ENCODE measurements at regions not wholly inside any gene's neighbourhood (a gene's known extent, or its start where the extent isn't known, plus 50 kb on each side); places are given as distances from the start of the nearest gene placed in this dataset.
"Not testable (repeated sequence)": the region's sequence is repeated elsewhere in the genome, so short reads cannot be mapped to it uniquely, and the experiment has no call there.

DNA sequence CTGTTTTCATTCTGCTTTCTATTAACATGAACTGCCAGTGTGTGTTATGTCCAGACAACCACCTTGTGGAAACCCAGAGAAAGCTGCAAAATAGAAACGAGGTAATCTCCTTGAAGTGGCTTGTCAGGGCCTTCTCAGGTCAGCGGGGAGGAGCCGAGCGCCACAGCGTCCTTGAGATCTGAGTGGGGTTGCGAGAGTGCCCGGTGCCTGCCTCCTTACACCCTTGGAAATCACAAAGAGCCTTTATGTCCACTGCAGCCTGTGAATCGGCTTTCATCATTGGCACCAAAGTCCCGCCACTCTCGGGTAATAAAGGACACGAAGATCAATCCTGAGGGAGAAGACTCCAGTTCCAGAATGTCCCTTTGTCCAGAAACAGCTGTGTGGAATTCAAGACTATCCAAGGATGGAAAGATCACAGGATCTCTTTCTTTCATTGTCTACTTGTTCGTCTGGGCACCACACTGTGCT, 135.2 kb downstream of the HRH4 start:
- Histone ChIP-seq H3K27me3 (ENCODE audit: insufficient read depth, low read length) (no peaks in the 10 kb centered on the region), H3K4me3 (ENCODE audit: low read length) (no peak overlapping the region), H3K36me3 (ENCODE audit: insufficient read depth, low read length) (no peaks in the 10 kb centered on the region), H3K4me1 (ENCODE audit: insufficient read depth, low read length) (no peaks in the 10 kb centered on the region), H3K9me3 (ENCODE audit: insufficient read depth, low read depth, low read length) (no peaks in the 10 kb centered on the region), H3K27ac (ENCODE audit: low read depth, low read length) (no peak overlapping the region), H3K9ac (ENCODE audit: low read depth, low read length) (no peak overlapping the region)
- WGBS: 89% methylated on average over 12 of the region's 12 CpGs

DNA sequence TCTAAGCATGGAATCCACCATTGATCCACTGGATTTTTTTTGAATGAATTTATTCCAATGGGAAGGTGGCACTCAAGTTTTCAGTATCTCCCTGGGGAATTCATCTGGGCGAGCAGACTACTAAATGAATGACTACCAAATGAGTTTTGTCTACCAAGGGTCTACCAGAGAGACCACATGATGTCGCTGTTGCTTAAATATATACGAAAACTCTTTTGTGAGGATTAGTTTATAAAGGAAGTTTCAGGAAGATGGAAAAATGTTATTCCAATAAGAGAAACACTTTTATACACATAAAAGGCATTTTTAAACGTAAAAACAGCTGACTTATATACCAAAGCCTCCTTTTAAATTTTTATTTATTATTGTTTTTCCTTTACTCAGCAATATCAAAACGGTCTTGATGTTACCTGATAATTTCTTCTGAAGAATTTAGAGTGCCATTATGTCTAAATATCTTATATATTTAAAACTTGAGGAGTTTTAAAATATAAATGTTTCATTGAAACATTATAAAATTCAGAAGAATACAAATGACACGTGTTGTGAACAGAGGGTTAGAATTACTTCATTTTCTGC, 139.7 kb downstream of the HRH4 start:
- Histone ChIP-seq H3K27me3 (ENCODE audit: insufficient read depth, low read length) (no peaks in the 10 kb centered on the region), H3K27ac (ENCODE audit: low read depth, low read length) (no peak overlapping the region), H3K4me1 (ENCODE audit: insufficient read depth, low read length) (peaks cover 18% of the 10 kb centered on the region), H3K36me3 (ENCODE audit: insufficient read depth, low read length) (no peaks in the 10 kb centered on the region), H3K4me3 (ENCODE audit: low read length) (no peak overlapping the region), H3K9ac (ENCODE audit: low read depth, low read length) (no peak overlapping the region), H3K9me3 (ENCODE audit: insufficient read depth, low read depth, low read length) (no peaks in the 10 kb centered on the region)
- 57% methylated on average over 2 of the region's 6 CpGs for WGBS

DNA sequence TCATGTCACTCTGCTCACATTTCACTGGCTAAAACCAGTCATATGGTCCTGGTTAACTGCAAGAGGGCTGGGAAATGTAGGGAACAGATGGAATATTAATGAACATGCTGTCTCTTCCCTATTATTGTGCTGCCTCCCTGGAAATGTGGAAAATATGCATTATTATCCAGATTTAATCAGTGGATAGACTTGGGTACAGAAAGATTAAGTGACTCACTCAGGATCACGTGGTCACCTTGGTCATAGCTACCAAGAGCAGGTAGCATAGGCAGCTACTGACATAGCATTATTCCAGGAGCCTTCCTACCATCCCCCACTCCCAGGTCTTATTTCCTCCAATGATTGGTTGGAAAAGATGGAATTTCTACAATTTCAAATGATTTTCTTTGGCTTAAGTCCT, 141.1 kb downstream of the HRH4 start:
- no peaks in the 10 kb centered on the region for H3K36me3 ChIP-seq (ENCODE audit: insufficient read depth, low read length)
- H3K4me1 ChIP-seq (ENCODE audit: insufficient read depth, low read length): peaks cover 18% of the 10 kb centered on the region
- WGBS: 80% methylated on average over 1 of the region's 1 CpG
- H3K9me3 ChIP-seq (ENCODE audit: insufficient read depth, low read depth, low read length): no peaks in the 10 kb centered on the region
- no peaks in the 10 kb centered on the region for H3K27me3 ChIP-seq (ENCODE audit: insufficient read depth, low read length)
- no peak overlapping the region for H3K27ac ChIP-seq (ENCODE audit: low read depth, low read length)
- H3K4me3 ChIP-seq (ENCODE audit: low read length): no peak overlapping the region
- no peak overlapping the region for H3K9ac ChIP-seq (ENCODE audit: low read depth, low read length)

DNA sequence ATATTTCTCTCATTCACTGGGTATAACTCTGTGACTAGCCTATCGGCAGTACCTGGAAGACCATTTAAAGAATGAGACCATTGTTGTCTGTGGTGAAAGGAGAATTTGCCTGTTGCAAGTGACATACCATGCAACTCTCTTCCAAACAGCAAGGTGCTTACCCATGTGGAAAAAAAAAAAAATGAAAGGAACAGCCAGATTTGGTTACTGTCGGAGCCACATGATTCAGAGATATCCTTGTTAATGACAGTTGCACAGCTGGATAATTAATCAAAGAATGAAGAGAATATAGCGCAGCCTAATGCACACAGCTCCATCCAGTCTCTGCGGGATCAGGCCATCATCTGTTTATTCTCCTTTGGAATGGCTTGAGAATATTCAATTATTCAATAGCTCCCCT, 141.8 kb downstream of the HRH4 start:
- no peaks in the 10 kb centered on the region for H3K27me3 ChIP-seq (ENCODE audit: insufficient read depth, low read length)
- no peaks in the 10 kb centered on the region for H3K9me3 ChIP-seq (ENCODE audit: insufficient read depth, low read depth, low read length)
- peaks cover 18% of the 10 kb centered on the region for H3K4me1 ChIP-seq (ENCODE audit: insufficient read depth, low read length)
- H3K36me3 ChIP-seq (ENCODE audit: insufficient read depth, low read length): no peaks in the 10 kb centered on the region
- no peak overlapping the region for H3K27ac ChIP-seq (ENCODE audit: low read depth, low read length)
- WGBS: 88% methylated on average over 4 of the region's 4 CpGs
- no peak overlapping the region for H3K9ac ChIP-seq (ENCODE audit: low read depth, low read length)
- H3K4me3 ChIP-seq (ENCODE audit: low read length): no peak overlapping the region

DNA sequence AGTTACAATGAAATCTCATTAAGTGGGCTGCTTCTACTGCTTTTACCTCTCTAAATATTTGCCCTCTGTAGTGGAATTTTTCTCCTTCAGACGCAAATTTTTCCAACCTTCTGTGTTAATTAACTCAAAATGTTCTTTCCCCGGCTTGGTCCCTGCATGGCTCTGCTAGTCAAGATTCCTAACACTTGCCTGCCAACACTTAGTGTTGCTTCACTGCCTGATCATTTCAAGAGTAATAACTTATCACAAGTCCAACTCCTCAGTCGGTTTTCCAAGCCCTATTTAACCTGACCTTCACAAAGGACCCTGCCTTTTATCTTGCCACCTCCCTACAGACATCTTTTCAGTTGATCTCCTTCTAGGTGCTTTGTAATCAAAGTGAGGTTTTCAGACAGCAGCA, 142.7 kb downstream of the HRH4 start:
- WGBS: 66% methylated on average over 3 of the region's 3 CpGs

DNA sequence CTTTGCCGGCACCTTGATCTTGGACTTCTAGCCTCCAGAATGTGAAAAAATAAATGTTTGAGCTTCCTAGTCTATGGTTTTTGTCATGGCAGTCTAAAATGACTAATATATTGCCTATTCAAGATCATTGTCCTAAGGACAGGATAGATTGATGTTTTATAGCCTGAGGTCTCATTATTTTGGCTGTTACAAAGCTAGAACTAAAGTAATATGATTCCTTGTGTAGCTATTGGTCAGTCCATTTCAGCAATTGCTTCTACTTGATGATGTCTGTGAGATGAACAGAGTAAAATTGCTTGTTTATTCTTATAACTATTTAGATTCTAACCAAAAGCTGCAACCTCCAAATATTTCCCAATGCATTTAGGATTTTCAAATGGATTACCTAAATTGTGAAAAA, 145.0 kb downstream of the HRH4 start:
- Histone ChIP-seq H3K9ac (ENCODE audit: low read depth, low read length) (no peak overlapping the region), H3K4me3 (ENCODE audit: low read length) (no peak overlapping the region), H3K4me1 (ENCODE audit: insufficient read depth, low read length) (peaks cover 18% of the 10 kb centered on the region), H3K9me3 (ENCODE audit: insufficient read depth, low read depth, low read length) (no peaks in the 10 kb centered on the region), H3K27ac (ENCODE audit: low read depth, low read length) (no peak overlapping the region), H3K27me3 (ENCODE audit: insufficient read depth, low read length) (no peaks in the 10 kb centered on the region), H3K36me3 (ENCODE audit: insufficient read depth, low read length) (no peaks in the 10 kb centered on the region)
- WGBS: 100% methylated on average over 1 of the region's 1 CpG

More for the DNA sequence above, 142.7 kb downstream of the HRH4 start:
- Histone ChIP-seq H3K4me1 (ENCODE audit: insufficient read depth, low read length) (peaks cover 18% of the 10 kb centered on the region), H3K27me3 (ENCODE audit: insufficient read depth, low read length) (no peaks in the 10 kb centered on the region), H3K4me3 (ENCODE audit: low read length) (no peak overlapping the region), H3K9ac (ENCODE audit: low read depth, low read length) (no peak overlapping the region), H3K27ac (ENCODE audit: low read depth, low read length) (no peak overlapping the region), H3K9me3 (ENCODE audit: insufficient read depth, low read depth, low read length) (no peaks in the 10 kb centered on the region), H3K36me3 (ENCODE audit: insufficient read depth, low read length) (no peaks in the 10 kb centered on the region)

DNA sequence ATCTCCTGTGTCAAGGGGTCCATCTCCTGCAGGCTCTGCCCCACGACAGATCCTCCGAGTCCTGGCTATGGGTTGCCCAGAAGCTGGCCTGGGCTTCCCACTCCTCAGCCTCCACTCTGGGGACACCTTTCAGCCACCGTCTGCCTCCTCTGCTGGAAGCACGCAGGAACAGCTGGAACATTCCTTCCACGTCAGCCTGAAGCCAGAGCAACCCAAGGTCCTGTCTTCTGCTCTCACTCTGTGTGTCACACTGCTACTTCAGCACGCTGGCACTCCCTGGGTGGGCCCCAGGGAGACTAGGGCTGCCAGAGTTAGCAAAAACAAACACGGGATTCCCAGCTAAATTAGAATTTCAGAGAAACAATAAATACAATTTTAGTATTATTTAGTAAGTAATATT, 148.8 kb downstream of the HRH4 start:
- Histone ChIP-seq H3K4me3 (ENCODE audit: low read length) (no peak overlapping the region), H3K4me1 (ENCODE audit: insufficient read depth, low read length) (no peaks in the 10 kb centered on the region), H3K9ac (ENCODE audit: low read depth, low read length) (no peak overlapping the region), H3K9me3 (ENCODE audit: insufficient read depth, low read depth, low read length) (no peaks in the 10 kb centered on the region), H3K27me3 (ENCODE audit: insufficient read depth, low read length) (no peaks in the 10 kb centered on the region), H3K36me3 (ENCODE audit: insufficient read depth, low read length) (no peaks in the 10 kb centered on the region), H3K27ac (ENCODE audit: low read depth, low read length) (no peak overlapping the region)
- 88% methylated on average over 6 of the region's 7 CpGs for whole genome bisulfite sequencing

DNA sequence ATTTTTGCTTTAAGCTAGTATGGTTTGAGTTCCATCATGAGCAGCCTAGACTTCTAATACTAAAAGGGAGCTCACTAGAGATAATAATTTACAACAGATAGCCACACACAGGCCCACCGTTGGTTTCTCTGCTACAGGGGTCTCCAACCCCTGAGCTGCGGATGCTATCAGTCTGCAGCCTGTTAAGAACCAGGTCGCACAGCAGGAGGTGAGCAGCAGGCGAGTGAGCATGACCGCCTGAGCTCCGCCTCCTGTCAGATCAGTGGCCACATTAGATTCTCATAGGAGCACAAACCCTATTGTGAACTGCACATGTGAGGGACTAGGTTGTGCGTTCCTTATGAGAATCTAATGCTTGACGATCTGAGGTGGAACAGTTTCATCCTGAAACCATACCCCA, 150.6 kb downstream of the HRH4 start:
- Histone ChIP-seq H3K9me3 (ENCODE audit: insufficient read depth, low read depth, low read length) (no peaks in the 10 kb centered on the region), H3K4me1 (ENCODE audit: insufficient read depth, low read length) (no peaks in the 10 kb centered on the region), H3K27me3 (ENCODE audit: insufficient read depth, low read length) (no peaks in the 10 kb centered on the region), H3K9ac (ENCODE audit: low read depth, low read length) (no peak overlapping the region), H3K27ac (ENCODE audit: low read depth, low read length) (no peak overlapping the region), H3K4me3 (ENCODE audit: low read length) (no peak overlapping the region), H3K36me3 (ENCODE audit: insufficient read depth, low read length) (no peaks in the 10 kb centered on the region)
- WGBS: 59% methylated on average over 8 of the region's 8 CpGs

DNA sequence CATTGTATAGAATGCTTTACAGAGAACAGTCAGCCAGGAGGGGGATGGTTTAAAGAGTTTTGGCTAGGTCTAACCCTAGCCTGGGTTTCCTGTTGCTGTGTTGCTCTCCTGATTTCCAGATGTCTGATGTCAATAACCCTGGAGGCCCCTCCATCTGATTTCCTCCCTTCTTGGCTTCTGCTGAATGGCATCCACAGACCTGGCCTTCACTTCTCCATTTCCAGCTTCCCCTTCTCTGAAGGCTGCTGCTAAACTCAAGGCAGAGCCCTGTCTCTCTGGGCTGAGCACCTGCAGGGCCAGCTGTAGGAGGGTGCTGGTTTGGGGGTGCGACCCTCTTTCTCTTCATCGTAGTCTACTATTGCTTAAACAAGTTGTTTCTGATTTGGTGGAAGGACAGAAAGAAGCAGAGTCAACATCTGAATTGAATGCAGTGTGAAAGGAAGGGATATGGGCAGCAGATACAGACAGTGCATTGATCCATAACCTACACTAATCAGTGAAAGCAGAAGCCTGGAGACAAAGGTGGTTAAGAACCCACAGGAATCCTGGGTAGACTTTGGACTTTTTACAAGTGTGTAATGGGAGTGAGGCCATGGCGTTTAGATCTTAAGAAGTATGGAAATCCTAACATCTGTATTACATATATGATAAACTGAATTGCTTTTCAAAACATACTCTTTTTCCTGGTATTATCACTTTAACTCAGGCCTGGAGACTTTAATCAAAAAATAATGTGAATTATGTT, 153.6 kb downstream of the HRH4 start:
- no peak overlapping the region for H3K9ac ChIP-seq (ENCODE audit: low read depth, low read length)
- no peaks in the 10 kb centered on the region for H3K36me3 ChIP-seq (ENCODE audit: insufficient read depth, low read length)
- H3K4me1 ChIP-seq (ENCODE audit: insufficient read depth, low read length): peaks cover 7% of the 10 kb centered on the region
- no peaks in the 10 kb centered on the region for H3K9me3 ChIP-seq (ENCODE audit: insufficient read depth, low read depth, low read length)
- 100% methylated on average over 2 of the region's 3 CpGs for WGBS
- no peak overlapping the region for H3K4me3 ChIP-seq (ENCODE audit: low read length)
- no peaks in the 10 kb centered on the region for H3K27me3 ChIP-seq (ENCODE audit: insufficient read depth, low read length)
- no peak overlapping the region for H3K27ac ChIP-seq (ENCODE audit: low read depth, low read length)

DNA sequence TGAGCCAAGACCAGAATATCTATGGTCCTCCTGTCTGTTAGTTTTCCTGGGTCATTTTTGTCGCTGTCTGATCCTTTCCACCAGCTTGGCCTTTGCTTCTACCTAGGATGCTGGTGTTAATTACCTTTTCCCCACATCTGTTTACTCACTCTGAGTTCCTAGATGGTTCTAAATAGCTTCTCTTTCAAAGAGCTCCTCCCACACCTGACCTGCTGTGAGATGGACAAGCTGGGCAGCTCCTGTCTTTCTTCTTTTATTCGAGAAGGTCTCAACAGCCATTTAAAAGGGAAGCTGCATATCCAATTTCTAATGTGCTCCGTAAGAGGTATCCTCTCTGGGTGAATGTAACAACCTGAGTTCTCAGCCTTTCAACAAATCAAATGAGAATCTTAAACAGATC, 156.2 kb downstream of the HRH4 start:
- Histone ChIP-seq H3K9me3 (ENCODE audit: insufficient read depth, low read depth, low read length) (no peaks in the 10 kb centered on the region), H3K4me1 (ENCODE audit: insufficient read depth, low read length) (peaks cover 7% of the 10 kb centered on the region), H3K36me3 (ENCODE audit: insufficient read depth, low read length) (no peaks in the 10 kb centered on the region), H3K27ac (ENCODE audit: low read depth, low read length) (no peak overlapping the region), H3K4me3 (ENCODE audit: low read length) (no peak overlapping the region), H3K9ac (ENCODE audit: low read depth, low read length) (no peak overlapping the region), H3K27me3 (ENCODE audit: insufficient read depth, low read length) (no peaks in the 10 kb centered on the region)
- WGBS: 37% methylated on average over 3 of the region's 3 CpGs

DNA sequence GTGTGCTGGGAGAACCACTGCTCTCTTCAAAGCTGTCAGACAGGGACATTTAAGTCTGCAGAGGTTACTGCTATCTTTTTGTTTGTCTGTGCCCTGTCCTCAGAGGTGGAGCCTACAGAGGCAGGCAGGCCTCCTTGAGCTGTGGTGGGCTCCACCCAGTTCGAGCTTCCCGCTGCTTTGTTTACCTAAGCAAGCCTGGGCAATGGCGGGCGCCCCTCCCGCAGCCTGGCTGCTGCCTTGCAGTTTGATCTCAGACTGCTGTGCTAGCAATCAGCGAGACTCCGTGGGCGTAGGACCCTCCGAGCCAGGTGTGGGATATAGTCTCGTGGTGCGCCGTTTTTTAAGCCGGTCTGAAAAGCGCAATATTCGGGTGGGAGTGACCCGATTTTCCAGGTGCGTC, 164.0 kb downstream of the HRH4 start:
- H3K9me3 ChIP-seq (ENCODE audit: insufficient read depth, low read depth, low read length); H3K4me1 ChIP-seq (ENCODE audit: insufficient read depth, low read length); H3K9ac ChIP-seq (ENCODE audit: low read depth, low read length); H3K27ac ChIP-seq (ENCODE audit: low read depth, low read length); H3K36me3 ChIP-seq (ENCODE audit: insufficient read depth, low read length); H3K27me3 ChIP-seq (ENCODE audit: insufficient read depth, low read length); H3K4me3 ChIP-seq (ENCODE audit: low read length): not testable (repeated sequence)
- 26% methylated on average over 5 of the region's 17 CpGs for WGBS

All from HUES64 (cell line).